ENCODE measurements at regions not wholly inside any gene's neighbourhood (a gene's known extent, or its start where the extent isn't known, plus 50 kb on each side); places are given as distances from the start of the nearest gene placed in this dataset.

- Histone ChIP-seq H3K4me2 (replicated peaks; ENCODE audit: extremely low read depth, low read length, poor library complexity, severe bottlenecking) (no peak overlapping the region), H3K79me2 (ENCODE audit: insufficient read depth, low read length) (no peaks in the 10 kb centered on the region), H3K4me3 (replicated peaks in 1 of 3; ENCODE audit: low read depth in 2 of 3, low read length in 3 of 3) (no peak overlapping the region), H4K20me1 (ENCODE audit: insufficient read depth, low read length) (no peaks in the 10 kb centered on the region), H3K27me3 (ENCODE audit: control insufficient read depth in 2 of 2, insufficient read depth in 2 of 2, low read length in 2 of 2) (no peaks in the 10 kb centered on the region), H3K4me1 (ENCODE audit: control insufficient read depth in 1 of 2, insufficient read depth in 2 of 2, low read length in 2 of 2) (no peaks in the 10 kb centered on the region), H3K9ac (ENCODE audit: insufficient read depth, low read length, poor library complexity, severe bottlenecking) (no peak overlapping the region), H2AFZ (ENCODE audit: insufficient read depth, low read depth, low read length, poor library complexity, severe bottlenecking) (no peak overlapping the region), H3K27ac (ENCODE audit: low read depth in 1 of 2, low read length in 2 of 2) (no peak overlapping the region), H3K9me3 (replicated peaks in 1 of 2; ENCODE audit: control insufficient read depth in 1 of 2, insufficient read depth in 1 of 2, low read length in 2 of 2) (no peaks in the 10 kb centered on the region), H3K36me3 (replicated peaks in 1 of 2; ENCODE audit: control insufficient read depth in 1 of 2, insufficient read depth in 2 of 2, low read length in 2 of 2) (no peaks in the 10 kb centered on the region)
- H3K9me3 Mint-ChIP-seq, result peaks cover 0 to 6% (median 2%) of the 10 kb centered on the region in 7 donors
- no peaks in the 10 kb centered on the region for H3K36me3 Mint-ChIP-seq
- DNase-seq, result no peak
- no peak overlapping the region for H3K27ac Mint-ChIP-seq
- H3K4me3 Mint-ChIP-seq, result no peak overlapping the region
- TF ChIP-seq CTCF (IDR thresholded peaks at IDR 0.05), result no peak
- WGBS (ENCODE audit: insufficient coverage), result 96% methylated on average over 2 of the region's 6 CpGs
- peaks cover 0 to 1% (median 0%) of the 10 kb centered on the region in 3 donors for H3K27me3 Mint-ChIP-seq (ENCODE audit: low read depth in 3 of 3)
- no peaks in the 10 kb centered on the region for H3K4me1 Mint-ChIP-seq
- intact Hi-C loops (cut with micrococcal nuclease), result no loop called here
These were observed 121.3 kb upstream of the CST7 start for GRCh38 chr20:24827603-24828295.

- 97% methylated on average over 5 of the region's 8 CpGs for WGBS (ENCODE audit: insufficient coverage)
- no peak overlapping the region for H3K4me2 ChIP-seq (replicated peaks; ENCODE audit: extremely low read depth, low read length, poor library complexity, severe bottlenecking)
These were observed 119.9 kb upstream of the CST7 start for GRCh38 chr20:24828992-24829648.

More at GRCh38 chr20:24828992-24829648, 119.9 kb upstream of the CST7 start:
- intact Hi-C loops (cut with micrococcal nuclease), result no loop called here
- Histone ChIP-seq H3K9ac (ENCODE audit: insufficient read depth, low read length, poor library complexity, severe bottlenecking) (no peak overlapping the region), H3K36me3 (replicated peaks in 1 of 2; ENCODE audit: control insufficient read depth in 1 of 2, insufficient read depth in 2 of 2, low read length in 2 of 2) (no peaks in the 10 kb centered on the region), H4K20me1 (ENCODE audit: insufficient read depth, low read length) (no peaks in the 10 kb centered on the region), H3K4me3 (replicated peaks in 1 of 3; ENCODE audit: low read depth in 2 of 3, low read length in 3 of 3) (no peak overlapping the region), H3K4me1 (ENCODE audit: control insufficient read depth in 1 of 2, insufficient read depth in 2 of 2, low read length in 2 of 2) (no peaks in the 10 kb centered on the region), H3K27me3 (ENCODE audit: control insufficient read depth in 2 of 2, insufficient read depth in 2 of 2, low read length in 2 of 2) (no peaks in the 10 kb centered on the region), H2AFZ (ENCODE audit: insufficient read depth, low read depth, low read length, poor library complexity, severe bottlenecking) (no peak overlapping the region), H3K27ac (ENCODE audit: low read depth in 1 of 2, low read length in 2 of 2) (no peak overlapping the region), H3K79me2 (ENCODE audit: insufficient read depth, low read length) (no peaks in the 10 kb centered on the region), H3K9me3 (replicated peaks in 1 of 2; ENCODE audit: control insufficient read depth in 1 of 2, insufficient read depth in 1 of 2, low read length in 2 of 2) (no peaks in the 10 kb centered on the region)
- no peaks in the 10 kb centered on the region for H3K4me1 Mint-ChIP-seq
- TF ChIP-seq CTCF (IDR thresholded peaks at IDR 0.05), result no peak
- no peak overlapping the region for H3K4me3 Mint-ChIP-seq
- H3K27ac Mint-ChIP-seq, result no peak overlapping the region
- H3K9me3 Mint-ChIP-seq, result peaks cover 0 to 6% (median 2%) of the 10 kb centered on the region in 7 donors
- H3K36me3 Mint-ChIP-seq, result no peaks in the 10 kb centered on the region
- peaks cover 0 to 3% (median 0%) of the 10 kb centered on the region in 3 donors for H3K27me3 Mint-ChIP-seq (ENCODE audit: low read depth in 3 of 3)
- no peak for DNase-seq

Measured in CD14-positive monocyte (primary cell).